H9 (cell line): ENCODE measurements at regions not wholly inside any gene's neighbourhood (a gene's known extent, or its start where the extent isn't known, plus 50 kb on each side); places are given as distances from the start of the nearest gene placed in this dataset.

Experiments used
- DNase-seq: peaks from one replicate; pipeline ENCODE4 v3.0.0-alpha.2; 2017
- H2AFZ ChIP-seq: one replicate; pipeline ENCODE4 v1.6.1; 2013; ENCODE audit warnings: mild to moderate bottlenecking, low read length, control low read depth, moderate library complexity
- H2AK5ac ChIP-seq: 2 replicates; pipeline ENCODE4 v1.6.1; 2013; ENCODE audit warnings: low read length, control low read depth, mixed read lengths; ENCODE audit not compliant: insufficient read length
- H2BK120ac ChIP-seq: one replicate; pipeline ENCODE4 v1.6.1; 2013; ENCODE audit warnings: low read depth, mild to moderate bottlenecking, low read length, control low read depth, inconsistent platforms; ENCODE audit not compliant: poor library complexity, severe bottlenecking
- H2BK12ac ChIP-seq: 2 replicates; pipeline ENCODE4 v1.6.1; 2013; ENCODE audit warnings: low read length, control low read depth, mixed read lengths, low read depth; ENCODE audit not compliant: insufficient read length
- H2BK15ac ChIP-seq: 2 replicates; pipeline ENCODE4 v1.6.1; 2013; ENCODE audit warnings: low read depth, low read length, control low read depth
- H2BK20ac ChIP-seq: one replicate; pipeline ENCODE4 v1.6.1; 2013; ENCODE audit warnings: low read depth, mild to moderate bottlenecking, low read length, control low read depth, inconsistent platforms; ENCODE audit not compliant: poor library complexity, severe bottlenecking
- H2BK5ac ChIP-seq: 2 replicates; pipeline ENCODE4 v1.6.1; 2013; ENCODE audit warnings: low read length, control low read depth, mixed read lengths; ENCODE audit not compliant: insufficient read length
- H3K14ac ChIP-seq: 2 replicates; pipeline ENCODE4 v1.6.1; 2013; ENCODE audit warnings: low read length, control low read depth; ENCODE audit not compliant: insufficient read depth
- H3K18ac ChIP-seq: 2 replicates; pipeline ENCODE4 v1.6.1; 2013; ENCODE audit warnings: low read depth, mild to moderate bottlenecking, mixed read lengths, low read length, control low read depth; ENCODE audit not compliant: insufficient read length
- H3K23ac ChIP-seq: 2 replicates; pipeline ENCODE4 v1.6.1; 2013; ENCODE audit warnings: low read length, control low read depth, mixed read lengths, low read depth; ENCODE audit not compliant: insufficient read length
- H3K23me2 ChIP-seq: 2 replicates; pipeline ENCODE4 v1.6.1; 2013; ENCODE audit warnings: low read depth, mild to moderate bottlenecking, mixed read lengths, low read length, control low read depth; ENCODE audit not compliant: insufficient read length, poor library complexity, severe bottlenecking
- H3K27ac ChIP-seq: 2 replicates; pipeline ENCODE4 v1.5.1; 2013; ENCODE audit warnings: low read length, control low read depth, mixed read lengths, low read depth; ENCODE audit not compliant: insufficient read length
- H3K27me3 ChIP-seq: 2 replicates; pipeline ENCODE4 v1.6.1; 2013; ENCODE audit warnings: low read length, control low read depth, inconsistent platforms; ENCODE audit not compliant: insufficient read depth
- H3K4ac ChIP-seq: 2 replicates; pipeline ENCODE4 v1.6.1; 2013; ENCODE audit warnings: low read depth, mild to moderate bottlenecking, control low read depth, inconsistent platforms, low read length, moderate library complexity
- H3K4me1 ChIP-seq: 2 replicates; pipeline ENCODE4 v1.6.1; 2013; ENCODE audit warnings: low read length, control low read depth, inconsistent platforms; ENCODE audit not compliant: insufficient read depth
- H3K4me2 ChIP-seq: 2 replicates; pipeline ENCODE4 v1.6.1; 2013; ENCODE audit warnings: low read length, control low read depth, mixed read lengths; ENCODE audit not compliant: insufficient read length, insufficient read depth
- H3K56ac ChIP-seq: 2 replicates; pipeline ENCODE4 v1.6.1; 2013; ENCODE audit warnings: low read depth, mild to moderate bottlenecking, mixed read lengths, low read length, control low read depth; ENCODE audit not compliant: insufficient read length
- H3K79me1 ChIP-seq: 2 replicates; pipeline ENCODE4 v1.6.1; 2013; ENCODE audit warnings: low read depth, mild to moderate bottlenecking, moderate library complexity, low read length, control low read depth, inconsistent platforms; ENCODE audit not compliant: insufficient read depth, poor library complexity, severe bottlenecking
- H3K79me2 ChIP-seq: 2 replicates; pipeline ENCODE4 v1.6.1; 2013; ENCODE audit warnings: low read length, control low read depth, inconsistent platforms; ENCODE audit not compliant: insufficient read depth
- H3K9ac ChIP-seq: 2 replicates; pipeline ENCODE4 v1.6.1; 2013; ENCODE audit warnings: low read length, control low read depth, mixed read lengths; ENCODE audit not compliant: insufficient read length; ENCODE audit errors: extremely low read depth
- H3K9me3 ChIP-seq: one replicate; pipeline ENCODE4 v1.6.1; 2013; ENCODE audit warnings: low read depth, low read length, inconsistent platforms; ENCODE audit not compliant: control insufficient read depth
- H3T11ph ChIP-seq: one replicate; pipeline ENCODE4 v1.6.1; 2013; ENCODE audit warnings: mild to moderate bottlenecking, low read length, control low read depth, inconsistent platforms
- H4K20me1 ChIP-seq: one replicate; pipeline ENCODE4 v1.6.1; 2013; ENCODE audit not compliant: control insufficient read depth, insufficient read length, insufficient read depth
- H4K5ac ChIP-seq: 2 replicates; pipeline ENCODE4 v1.6.1; 2013; ENCODE audit warnings: low read depth, mild to moderate bottlenecking, mixed read lengths, low read length, control low read depth; ENCODE audit not compliant: insufficient read length
- H4K8ac ChIP-seq: replicated peaks from 2 replicates; pipeline ENCODE4 v1.6.1; 2013; ENCODE audit warnings: low read length, control low read depth, mixed read lengths, low read depth; ENCODE audit not compliant: insufficient read length
- H4K91ac ChIP-seq: 2 replicates; pipeline ENCODE4 v1.6.1; 2013; ENCODE audit warnings: low read depth, mild to moderate bottlenecking, moderate library complexity, mixed read lengths, low read length, control low read depth; ENCODE audit not compliant: insufficient read length
- H3K27ac Mint-ChIP-seq, 3 experiments: 2 replicates in 2 of 3; 3 replicates in 1 of 3; pipeline ENCODE4 v1.8.0; 2020 to 2021; ENCODE audit warnings: mixed read lengths in 3 of 3, mild to moderate bottlenecking in 1 of 3, moderate library complexity in 1 of 3
- H3K27me3 Mint-ChIP-seq: 2 replicates; pipeline ENCODE4 v1.8.0; 2021; ENCODE audit warnings: low read depth, mild to moderate bottlenecking, moderate library complexity, mixed read lengths
- H3K36me3 Mint-ChIP-seq, 3 experiments: 2 replicates in 2 of 3; 3 replicates in 1 of 3; pipeline ENCODE4 v1.8.0; 2020 to 2021; ENCODE audit warnings: low read depth in 3 of 3, mixed read lengths in 3 of 3; ENCODE audit not compliant: insufficient read depth in 1 of 3
- H3K4me1 Mint-ChIP-seq, 2 experiments: 2 replicates each; pipeline ENCODE4 v1.8.0; 2020; ENCODE audit warnings: mixed read lengths in 2 of 2
- H3K4me3 Mint-ChIP-seq, 2 experiments: 2 replicates in 1 of 2; 3 replicates in 1 of 2; pipeline ENCODE4 v1.8.0; 2020 to 2021; ENCODE audit warnings: mild to moderate bottlenecking in 2 of 2, mixed read lengths in 2 of 2, moderate library complexity in 1 of 2
- H3K9me3 Mint-ChIP-seq, 2 experiments: 2 replicates in 1 of 2; 3 replicates in 1 of 2; pipeline ENCODE4 v1.8.0; 2020; ENCODE audit warnings: mild to moderate bottlenecking in 2 of 2, mixed read lengths in 2 of 2, moderate library complexity in 1 of 2
- WGBS: extraction: QIAGEN DNeasy Blood & Tissue Kit; methylation state at CpG from one replicate; pipeline ENCODE4 v1.1.7; 2013; ENCODE audit warnings: missing lambda C conversion rate, low lambda C conversion rate, mixed read lengths; ENCODE audit not compliant: insufficient read length; ENCODE audit errors: extremely low coverage; 5-methylcytosine and 5-hydroxymethylcytosine counted together
- TF ChIP-seq, protein P1 (sequence below): fragments of 200-600 bp; sonication (generic); conservative IDR thresholded peaks from 3 replicates; pipeline ENCODE4 v1.8.0; 2021; ENCODE audit warnings: antibody characterized with exemption, mild to moderate bottlenecking

GRCh38 chr2:176453784-176454183, 184.5 kb downstream of the MTX2 start:
- no peaks in the 10 kb centered on the region for H3K23me2 ChIP-seq
- H3K4ac ChIP-seq, result no peak overlapping the region
- WGBS, result no CpG with 5 or more reads among the region's 2 CpGs
- H3K9me3 Mint-ChIP-seq, result no peaks in the 10 kb centered on the region
- H3K23ac ChIP-seq, result no peak overlapping the region
- peaks cover 14% of the 10 kb centered on the region; the same call in 1 of the 2 replicates for H3K4me1 ChIP-seq
- no peaks in the 10 kb centered on the region for H3K79me1 ChIP-seq
- H4K5ac ChIP-seq, result no peak overlapping the region
- H3K14ac ChIP-seq, result no peak overlapping the region
- no peaks in the 10 kb centered on the region for H3K36me3 Mint-ChIP-seq
- no peak overlapping the region for H3T11ph ChIP-seq
- no peak overlapping the region for H4K8ac ChIP-seq
- no peak overlapping the region for H3K27ac Mint-ChIP-seq
- H2BK120ac ChIP-seq, result no peak overlapping the region
- no peak overlapping the region for H2BK12ac ChIP-seq
- H3K27me3 ChIP-seq, result no peaks in the 10 kb centered on the region; the same call in 1 of the 2 replicates
- H3K18ac ChIP-seq, result no peak overlapping the region
- no peak overlapping the region for H3K56ac ChIP-seq
- H3K9ac ChIP-seq, result no peak overlapping the region
- H2BK5ac ChIP-seq, result no peak overlapping the region
- H3K4me3 Mint-ChIP-seq, result no peak overlapping the region
- H2AFZ ChIP-seq, result no peak overlapping the region
- TF ChIP-seq, protein P1, sequence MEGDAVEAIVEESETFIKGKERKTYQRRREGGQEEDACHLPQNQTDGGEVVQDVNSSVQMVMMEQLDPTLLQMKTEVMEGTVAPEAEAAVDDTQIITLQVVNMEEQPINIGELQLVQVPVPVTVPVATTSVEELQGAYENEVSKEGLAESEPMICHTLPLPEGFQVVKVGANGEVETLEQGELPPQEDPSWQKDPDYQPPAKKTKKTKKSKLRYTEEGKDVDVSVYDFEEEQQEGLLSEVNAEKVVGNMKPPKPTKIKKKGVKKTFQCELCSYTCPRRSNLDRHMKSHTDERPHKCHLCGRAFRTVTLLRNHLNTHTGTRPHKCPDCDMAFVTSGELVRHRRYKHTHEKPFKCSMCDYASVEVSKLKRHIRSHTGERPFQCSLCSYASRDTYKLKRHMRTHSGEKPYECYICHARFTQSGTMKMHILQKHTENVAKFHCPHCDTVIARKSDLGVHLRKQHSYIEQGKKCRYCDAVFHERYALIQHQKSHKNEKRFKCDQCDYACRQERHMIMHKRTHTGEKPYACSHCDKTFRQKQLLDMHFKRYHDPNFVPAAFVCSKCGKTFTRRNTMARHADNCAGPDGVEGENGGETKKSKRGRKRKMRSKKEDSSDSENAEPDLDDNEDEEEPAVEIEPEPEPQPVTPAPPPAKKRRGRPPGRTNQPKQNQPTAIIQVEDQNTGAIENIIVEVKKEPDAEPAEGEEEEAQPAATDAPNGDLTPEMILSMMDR, result no peak
- no peak overlapping the region for H3K27ac ChIP-seq
- no peak overlapping the region for H2AK5ac ChIP-seq
- H4K91ac ChIP-seq, result no peak overlapping the region
- peaks cover 18% of the 10 kb centered on the region for H3K27me3 Mint-ChIP-seq
- H3K4me1 Mint-ChIP-seq, result peaks cover 27 to 33% of the 10 kb centered on the region in 2 experiments
- no peak for DNase-seq
- no peak overlapping the region for H3K4me2 ChIP-seq
- no peaks in the 10 kb centered on the region for H3K9me3 ChIP-seq
- H2BK20ac ChIP-seq, result no peak overlapping the region
- H4K20me1 ChIP-seq, result no peaks in the 10 kb centered on the region
- H3K79me2 ChIP-seq, result no peaks in the 10 kb centered on the region
- H2BK15ac ChIP-seq, result no peak overlapping the region
